Endometrial microvascular endothelial cells (primary cell): ENCODE measurements at regions not wholly inside any gene's neighbourhood (a gene's known extent, or its start where the extent isn't known, plus 50 kb on each side); places are given as distances from the start of the nearest gene placed in this dataset.
"Not testable (repeated sequence)": the region's sequence is repeated elsewhere in the genome, so short reads cannot be mapped to it uniquely, and the experiment has no call there.

Experiments
- in situ Hi-C: cut with HindIII; loops from 2 replicates; pipeline ENCODE4 v1.10.0; 2017; ENCODE audit warnings: low sequenced_read_pairs, low pct_unique_long_range_greater_than_20kb; ENCODE audit errors: inconsistent ontology term

DNA sequence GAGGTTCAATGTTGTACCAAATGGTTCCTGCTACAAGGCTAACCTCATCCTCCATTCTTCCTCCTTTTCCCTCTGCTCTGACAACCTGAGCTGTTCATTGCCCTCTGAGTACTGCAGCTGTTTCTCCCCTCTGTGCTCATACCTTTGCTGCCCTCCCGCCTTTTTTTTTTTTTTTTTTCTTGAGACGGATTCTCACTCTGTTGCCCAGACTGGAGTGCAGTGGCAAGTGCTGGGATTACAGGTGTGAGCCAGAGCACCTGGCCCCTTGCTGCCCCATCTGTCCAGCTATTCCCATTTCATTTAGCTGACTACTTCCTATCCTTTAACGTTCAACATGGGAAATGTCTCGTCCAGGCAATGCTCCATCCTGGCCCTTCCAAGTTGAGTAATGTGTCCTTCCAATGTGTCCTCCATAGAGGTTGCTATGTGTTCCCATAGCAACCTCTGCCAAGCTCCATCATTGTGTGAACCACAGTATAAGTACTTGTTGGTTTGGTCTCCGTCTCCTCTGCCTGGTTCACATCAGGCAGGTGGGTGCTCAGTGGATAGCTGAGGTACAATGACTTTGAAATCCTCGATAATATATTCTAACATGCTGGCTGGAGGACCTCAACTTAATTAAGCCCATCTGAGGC lies 179.9 kb upstream of the ANKRD28 start:
- in situ Hi-C loops = no loop called here

DNA sequence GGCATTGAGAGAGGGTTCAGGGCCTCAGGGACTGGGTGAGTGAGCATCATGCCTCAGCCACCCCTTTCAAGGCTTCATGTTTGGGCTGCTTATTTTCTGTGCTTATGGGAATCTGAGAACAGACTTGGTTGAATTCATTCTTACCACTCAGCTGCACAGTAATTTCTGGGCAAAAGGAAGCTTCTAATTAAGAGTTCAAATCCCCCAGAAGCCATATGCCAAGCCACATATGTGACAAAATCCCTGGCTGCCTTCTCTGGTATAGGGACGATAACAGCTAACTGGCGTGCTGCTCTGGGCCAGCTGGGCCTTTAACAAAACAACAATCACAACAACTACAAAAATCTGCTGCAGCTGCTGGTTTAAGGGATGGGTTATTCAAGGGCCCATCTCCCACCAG lies 181.0 kb upstream of the ANKRD28 start:
- in situ Hi-C loops = no loop called here

DNA sequence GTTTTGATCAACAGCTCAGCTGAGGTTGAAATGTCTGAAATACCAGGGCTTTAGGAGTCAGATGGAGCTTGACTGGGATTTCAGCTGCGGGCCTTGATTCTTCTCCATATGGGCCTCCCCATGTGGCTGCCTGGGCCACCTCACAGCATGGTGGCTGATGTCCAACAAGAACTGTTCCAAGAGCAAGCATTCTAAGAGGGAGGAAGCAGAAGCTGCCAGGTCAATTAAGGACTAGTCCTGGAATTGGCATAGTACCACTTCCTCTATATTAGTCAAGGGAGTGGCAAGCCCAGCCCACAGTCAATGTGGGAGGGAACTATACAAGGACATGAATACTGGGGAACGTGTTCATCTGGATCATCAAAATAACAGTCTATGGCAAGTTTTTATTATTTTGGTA lies 181.7 kb upstream of the ANKRD28 start:
- in situ Hi-C loops = no loop called here

DNA sequence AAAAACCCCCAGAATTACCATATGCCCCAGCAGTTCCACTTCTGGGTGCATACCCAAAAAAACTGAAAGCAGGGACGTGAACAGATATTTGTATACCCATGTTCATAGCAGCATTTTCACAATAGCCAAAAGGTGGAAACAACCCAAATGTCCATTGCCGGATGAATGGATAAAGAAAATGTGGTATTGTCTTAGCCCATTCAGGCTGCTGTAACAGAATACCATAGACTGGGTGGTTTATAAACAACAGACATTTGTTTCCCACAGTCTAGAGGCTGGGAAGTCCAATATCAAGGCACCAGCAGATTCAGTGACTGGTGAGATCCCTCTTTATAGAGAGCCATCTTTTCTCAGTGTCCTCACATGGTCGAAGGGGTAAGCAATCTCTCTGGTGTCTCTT lies 182.1 kb upstream of the ANKRD28 start:
- in situ Hi-C loops = no loop called here

DNA sequence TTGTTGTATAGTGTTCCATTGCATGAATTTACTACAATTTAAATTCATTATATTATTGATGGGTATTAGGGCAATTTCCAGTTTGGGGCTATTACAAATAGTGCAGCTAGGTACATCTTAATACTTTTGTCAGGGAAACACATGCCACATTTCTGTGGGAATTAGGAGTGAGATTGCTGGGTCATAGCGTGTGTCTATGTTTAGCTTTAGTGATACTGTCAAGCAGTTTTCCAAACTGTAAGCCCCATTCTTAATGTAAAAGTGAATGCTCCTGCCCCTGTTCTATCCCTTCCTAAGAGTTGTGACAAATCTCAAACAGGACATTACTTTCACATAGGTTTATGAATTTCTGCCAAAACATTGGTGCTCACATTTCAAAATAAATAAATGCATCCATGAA lies 184.5 kb upstream of the ANKRD28 start:
- in situ Hi-C loops = no loop called here

DNA sequence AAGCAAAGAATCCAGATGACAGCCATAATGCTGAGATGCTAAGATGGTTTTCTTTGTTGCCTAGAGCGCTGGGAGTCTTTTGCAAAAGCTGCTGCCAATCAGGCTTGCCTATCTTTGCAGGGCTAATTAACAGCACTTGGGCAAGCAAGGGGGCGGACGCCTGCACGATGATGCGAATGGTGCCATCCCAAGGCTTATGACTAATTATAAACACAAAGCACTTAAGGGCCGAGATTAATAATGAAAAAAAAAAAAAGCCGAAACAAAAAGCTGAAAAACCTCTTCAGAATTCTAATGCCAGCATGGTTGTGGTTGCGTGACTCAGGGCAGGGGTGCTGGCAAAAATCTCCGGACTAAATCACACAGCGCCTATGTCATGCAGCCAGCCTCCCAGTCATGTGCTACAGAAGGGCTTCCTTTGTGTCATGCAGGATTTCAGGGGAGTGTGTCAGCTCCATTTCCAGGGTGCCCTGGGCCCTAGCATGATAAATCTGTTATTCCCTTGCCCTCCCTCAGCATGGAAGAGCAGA lies 185.0 kb upstream of the ANKRD28 start:
- in situ Hi-C loops = no loop called here

DNA sequence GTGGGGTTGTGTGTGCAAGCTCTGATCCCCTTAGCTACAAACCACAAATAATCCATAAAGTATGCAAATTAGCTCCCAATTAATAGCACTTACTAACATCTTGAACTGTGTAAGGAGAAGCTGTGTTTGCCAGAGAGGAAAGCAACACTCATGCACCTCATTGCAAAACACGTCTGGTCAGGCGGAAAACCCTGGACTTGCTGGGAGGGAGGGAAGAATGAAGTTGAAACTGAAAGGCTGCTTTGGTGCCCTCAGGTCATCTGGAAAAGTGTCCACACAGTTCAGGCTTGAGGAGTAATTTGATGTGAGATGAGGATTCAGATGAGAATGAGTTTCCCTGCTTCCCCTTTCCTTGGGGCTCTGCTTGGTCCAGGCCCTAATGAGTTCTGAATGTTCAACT lies 185.5 kb upstream of the ANKRD28 start:
- in situ Hi-C loops = no loop called here

DNA sequence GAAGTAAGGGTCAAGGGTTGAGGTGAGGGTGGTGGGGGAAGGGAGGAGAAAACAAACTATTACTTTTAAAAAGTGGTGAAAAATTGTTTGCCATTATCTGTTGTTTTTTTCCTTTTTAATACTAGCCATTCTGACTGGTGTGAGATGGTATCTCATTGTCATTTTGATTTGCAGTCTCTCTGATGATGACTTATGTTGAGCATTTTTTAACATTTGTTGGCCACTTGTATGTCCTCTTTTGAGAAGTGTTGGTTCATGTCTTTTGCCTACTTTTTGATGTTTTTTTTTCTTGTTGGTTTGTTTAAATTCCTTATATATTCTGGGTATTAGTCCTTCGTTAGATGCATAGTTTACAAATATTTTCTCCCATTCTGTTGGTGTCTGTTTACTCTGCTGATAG lies 185.9 kb upstream of the ANKRD28 start:
- in situ Hi-C loops = no loop called here

DNA sequence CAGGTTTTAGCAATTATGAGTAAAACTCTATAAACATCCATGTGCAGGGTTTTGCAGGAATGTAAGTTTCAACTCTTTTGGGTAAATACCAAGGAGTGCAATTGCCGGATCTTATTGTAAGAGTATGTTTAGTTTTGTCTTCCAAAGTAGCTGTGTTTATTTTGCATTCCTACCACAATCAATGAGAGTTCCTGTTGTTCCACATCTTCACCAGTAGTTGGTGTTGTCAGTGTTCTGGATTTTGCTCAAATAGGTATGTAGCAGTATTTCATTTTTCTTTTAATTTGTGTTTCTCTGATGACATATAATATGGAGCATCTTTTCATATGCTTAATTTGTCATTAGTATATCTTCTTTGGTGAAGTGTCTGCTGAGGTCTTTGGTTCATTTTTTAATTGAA lies 185.1 kb upstream of the GALNT15 start:
- in situ Hi-C loops = no loop called here

DNA sequence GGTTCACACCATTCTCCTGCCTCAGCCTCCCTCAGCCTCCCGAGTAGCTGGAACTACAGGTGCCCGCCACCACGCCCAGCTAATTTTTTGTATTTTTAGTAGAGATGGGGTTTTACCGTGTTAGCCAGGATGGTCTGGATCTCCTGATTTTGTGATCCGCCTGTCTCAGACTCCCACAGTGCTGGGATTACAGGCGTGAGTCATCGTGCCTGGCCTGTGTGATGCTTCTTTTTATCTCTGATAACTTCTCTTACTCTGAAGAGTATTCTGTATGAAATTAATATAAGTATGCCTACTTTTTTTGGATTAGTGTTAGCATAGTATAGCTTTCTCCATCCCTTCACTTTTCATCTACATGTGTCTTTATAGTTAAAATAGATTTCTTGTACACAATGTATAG lies 180.8 kb upstream of the GALNT15 start:
- in situ Hi-C loops = not testable (repeated sequence)

DNA sequence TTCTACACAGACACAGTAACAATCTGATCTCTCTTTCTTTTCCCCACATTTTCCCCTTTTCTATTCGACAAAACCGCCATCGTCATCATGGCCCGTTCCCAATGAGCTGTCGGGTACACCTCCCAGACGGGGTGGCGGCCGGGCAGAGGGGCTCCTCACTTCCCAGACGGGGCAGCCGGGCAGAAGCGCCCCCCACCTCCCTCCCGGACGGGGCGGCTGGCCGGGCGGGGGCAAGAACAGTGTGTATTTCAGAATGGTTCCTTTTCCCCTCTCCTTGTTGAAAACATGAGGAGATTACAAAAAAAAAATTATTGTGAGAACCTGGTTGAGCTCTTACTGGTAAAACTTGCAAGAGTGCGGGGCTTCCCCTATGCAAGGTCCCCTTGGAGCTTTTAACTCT lies 178.0 kb upstream of the GALNT15 start:
- in situ Hi-C loops = not testable (repeated sequence)

DNA sequence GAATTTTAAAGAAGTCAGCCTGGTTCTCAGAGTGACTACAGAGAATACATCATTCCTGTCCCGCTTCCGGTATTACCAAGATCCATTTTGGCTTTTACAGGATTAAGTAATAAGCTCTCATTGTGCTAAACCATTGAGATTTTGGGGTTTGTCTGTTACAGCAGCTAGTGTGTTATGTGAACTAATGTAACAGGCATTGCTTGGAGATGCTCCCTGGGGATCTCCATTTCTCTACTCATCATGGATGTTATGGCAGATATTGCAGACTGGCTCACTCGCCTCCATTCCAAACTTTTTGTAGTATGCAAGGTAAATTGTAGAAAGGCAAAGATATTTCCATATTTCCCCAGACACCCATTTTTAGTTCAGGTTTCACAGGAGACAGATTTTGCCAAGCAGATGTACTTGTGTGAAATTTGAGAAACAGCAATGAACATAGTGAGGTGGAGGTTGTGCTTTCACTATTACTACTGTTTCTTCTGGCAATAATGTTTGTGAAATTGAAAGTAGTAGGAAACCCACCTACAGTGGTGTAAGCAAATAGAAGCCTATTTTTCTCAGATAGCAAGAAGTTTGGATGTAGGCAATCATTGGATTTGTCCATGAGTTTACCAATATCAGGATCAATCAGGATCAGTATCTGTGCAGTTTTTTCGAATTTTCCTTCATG lies 177.1 kb upstream of the GALNT15 start:
- in situ Hi-C loops = no loop called here

DNA sequence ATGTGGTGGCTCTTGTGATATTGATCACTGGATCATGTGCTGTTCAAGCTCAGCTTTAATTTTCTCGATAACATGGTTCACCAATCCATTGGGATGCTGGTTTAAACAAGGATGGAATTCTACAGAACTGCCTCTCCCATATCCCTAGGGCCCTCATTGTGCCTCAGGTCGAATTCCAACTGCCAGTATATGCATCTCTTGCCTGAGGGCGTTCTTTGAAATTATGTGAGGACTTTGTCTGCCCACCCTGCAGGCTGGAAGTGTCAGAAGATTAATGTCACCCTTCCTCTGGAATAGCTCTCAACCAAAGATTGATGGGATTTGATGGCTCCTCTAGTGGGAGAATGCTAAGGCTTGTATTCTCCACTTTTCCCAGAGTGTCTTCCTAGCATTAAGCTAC lies 175.6 kb upstream of the GALNT15 start:
- in situ Hi-C loops = no loop called here

DNA sequence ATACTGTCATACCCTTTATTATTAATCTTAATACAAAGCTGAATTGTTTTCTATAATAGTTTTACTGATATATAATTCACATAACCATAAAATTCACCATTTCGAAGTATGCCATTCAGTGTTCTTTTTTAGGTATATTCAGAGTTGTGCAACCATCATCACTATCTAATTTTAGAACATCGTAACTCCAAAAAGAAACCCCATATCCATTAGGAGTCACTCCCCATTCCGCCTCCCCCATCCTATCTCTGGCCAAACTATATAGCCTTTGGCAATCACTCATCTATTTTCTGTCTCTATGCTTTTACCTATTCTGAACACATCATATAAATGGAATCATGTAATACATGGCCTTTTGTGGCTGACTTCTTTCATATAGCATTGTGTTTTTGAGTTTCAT lies 169.7 kb upstream of the GALNT15 start:
- in situ Hi-C loops = no loop called here

DNA sequence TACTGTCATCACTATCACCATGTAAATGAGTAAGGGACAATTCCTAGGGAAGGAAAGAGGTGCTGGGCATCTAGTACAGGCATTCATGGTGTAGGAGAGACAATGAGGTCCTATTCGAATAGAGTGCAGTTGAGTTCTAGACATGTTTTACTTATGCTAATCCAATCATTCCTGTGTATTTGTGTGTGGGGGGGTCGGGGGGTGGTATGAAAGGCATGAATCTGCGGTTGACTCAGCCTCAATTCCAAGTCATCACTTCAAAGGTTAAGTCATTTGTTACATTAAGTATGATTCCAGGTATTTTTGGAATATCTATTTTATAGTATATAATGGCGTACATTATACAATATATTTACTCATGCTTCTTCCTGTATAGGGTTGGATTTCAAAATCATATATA lies 163.1 kb upstream of the GALNT15 start:
- in situ Hi-C loops = no loop called here

DNA sequence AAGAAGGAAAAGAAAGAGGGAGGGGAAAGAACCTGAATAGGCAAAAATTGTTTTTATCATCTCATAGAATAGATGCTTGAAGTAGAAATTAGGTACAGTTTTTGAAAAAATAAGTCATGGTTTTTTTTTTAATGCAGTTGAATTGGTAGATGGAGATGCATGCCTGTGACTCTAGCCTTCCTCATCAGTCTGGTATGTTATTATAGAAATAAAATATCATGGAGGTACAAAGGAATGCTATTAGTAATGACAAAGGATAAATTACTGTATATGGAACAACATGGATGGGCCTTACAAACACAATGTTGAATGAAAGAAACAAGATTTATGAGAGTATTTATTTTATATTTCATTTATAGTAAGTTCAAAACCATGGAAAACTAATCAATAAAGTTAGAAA lies 162.4 kb upstream of the GALNT15 start:
- in situ Hi-C loops = no loop called here

DNA sequence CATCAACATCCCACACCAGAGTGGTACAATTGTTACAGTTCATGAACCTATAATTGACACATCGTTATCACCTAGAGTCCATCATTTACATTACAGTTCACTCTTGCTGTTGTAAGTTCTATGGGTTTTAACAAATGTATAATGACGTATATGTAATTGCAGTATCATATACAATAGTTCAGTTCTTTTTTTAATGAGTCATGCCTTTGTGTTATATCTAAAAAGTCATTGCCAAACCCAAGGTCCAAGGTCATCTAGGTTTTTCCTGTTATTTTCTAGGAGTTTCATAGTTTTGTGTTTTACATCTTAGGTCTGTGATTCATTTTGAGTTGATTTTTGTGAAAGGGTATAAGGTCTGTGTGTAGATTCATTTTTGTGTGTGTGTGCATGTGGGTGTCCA lies 160.9 kb upstream of the GALNT15 start:
- in situ Hi-C loops = no loop called here

DNA sequence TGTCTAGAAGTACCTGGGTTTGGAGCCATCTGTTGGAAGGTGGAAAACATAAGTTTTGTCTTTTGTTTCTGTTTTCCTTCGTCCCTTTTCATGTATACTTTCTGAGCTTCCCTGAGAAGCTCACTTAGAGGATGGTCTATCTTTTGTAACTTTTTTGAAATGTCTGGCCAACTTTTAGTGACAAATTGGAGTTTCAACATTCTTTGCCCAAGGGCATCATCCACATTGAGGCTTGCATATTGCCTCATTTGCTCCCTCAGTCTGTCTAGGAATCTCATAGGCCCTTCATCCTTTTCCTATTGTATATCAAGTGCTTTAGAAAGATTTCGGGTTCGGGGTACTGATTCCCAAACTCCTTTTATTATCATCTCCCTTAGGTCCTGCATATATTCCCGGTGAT lies 152.7 kb upstream of the GALNT15 start:
- in situ Hi-C loops = not testable (repeated sequence)

DNA sequence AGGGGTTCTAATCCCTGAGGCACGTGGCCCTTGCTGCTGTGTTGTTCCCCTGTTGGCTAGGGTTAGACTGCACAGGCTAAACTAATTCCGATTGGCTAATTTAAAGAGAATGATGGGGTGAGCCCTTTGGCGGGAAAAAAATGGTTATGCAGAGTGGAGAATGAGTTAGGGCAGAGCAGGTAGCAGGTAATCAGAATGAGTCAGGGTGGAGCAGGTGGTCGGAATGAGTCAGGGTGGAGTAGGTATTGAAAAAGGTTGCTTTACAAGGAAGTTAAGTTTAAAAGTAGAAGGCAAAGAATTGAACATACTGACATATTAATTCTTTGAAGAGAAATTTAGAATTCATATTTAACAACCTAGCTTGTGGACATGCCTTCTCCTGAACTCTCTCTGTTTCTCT lies 150.6 kb upstream of the GALNT15 start:
- in situ Hi-C loops = not testable (repeated sequence)

DNA sequence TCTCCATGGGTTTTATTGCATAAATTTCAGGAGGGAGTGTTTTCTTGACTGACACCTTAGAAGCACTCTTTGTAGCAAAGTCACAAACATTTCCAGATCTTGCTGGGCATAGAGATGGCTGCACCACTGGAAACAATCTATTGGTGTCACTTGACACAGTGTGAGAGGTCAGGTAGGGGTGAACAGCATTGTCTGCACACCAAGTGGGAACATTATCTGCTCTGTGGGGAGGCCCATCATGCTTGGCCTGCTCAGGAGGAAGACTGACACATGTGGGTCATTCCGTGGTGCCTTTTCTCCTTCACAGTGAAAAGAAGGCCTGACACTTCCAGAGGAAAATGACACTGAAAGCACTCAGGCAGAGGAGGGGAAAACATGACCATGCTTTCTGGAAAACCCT lies 149.9 kb upstream of the GALNT15 start:
- in situ Hi-C loops = no loop called here

DNA sequence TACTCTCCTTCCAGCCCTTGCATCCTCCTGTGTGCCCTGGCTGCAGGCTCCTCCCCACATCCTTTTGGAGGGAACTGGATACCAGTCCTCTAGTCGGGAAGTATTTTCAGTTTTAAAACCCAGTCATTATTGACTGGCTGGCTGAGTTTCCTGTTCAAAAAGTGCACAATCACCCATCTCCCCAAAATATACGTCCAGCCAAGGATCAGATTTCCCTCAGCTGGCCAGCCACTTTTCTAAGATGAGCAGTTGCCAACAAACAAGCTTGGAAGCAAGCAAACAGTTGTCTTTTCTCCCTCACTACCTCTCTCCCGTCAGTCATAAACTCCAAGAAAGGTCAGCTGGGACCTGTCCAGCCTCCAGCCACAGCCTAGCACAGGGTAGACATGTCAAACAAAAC lies 147.7 kb upstream of the GALNT15 start:
- in situ Hi-C loops = no loop called here
